ENCODE measurements at regions not wholly inside any gene's neighbourhood (a gene's known extent, or its start where the extent isn't known, plus 50 kb on each side); places are given as distances from the start of the nearest gene placed in this dataset.

DNA sequence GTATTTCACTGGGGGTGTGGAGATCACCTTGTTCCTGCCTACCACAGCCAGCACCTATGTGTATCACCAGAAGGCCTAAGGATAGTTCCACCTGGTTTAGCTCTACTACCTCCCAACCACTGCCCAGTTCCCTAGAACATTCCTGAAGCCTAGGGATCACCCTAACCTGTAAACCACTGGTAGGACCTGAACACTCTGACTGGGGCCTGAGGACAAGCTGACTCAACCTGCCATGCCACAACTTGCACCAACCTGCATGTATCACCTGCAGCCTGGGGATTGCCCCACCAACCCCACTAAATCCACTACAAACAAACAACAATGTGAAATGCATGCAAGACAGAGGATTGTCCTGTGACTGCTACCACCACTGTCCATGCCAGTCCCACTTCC lies 128.1 kb downstream of the KIF2B start:
- TF ChIP-seq, protein P1, sequence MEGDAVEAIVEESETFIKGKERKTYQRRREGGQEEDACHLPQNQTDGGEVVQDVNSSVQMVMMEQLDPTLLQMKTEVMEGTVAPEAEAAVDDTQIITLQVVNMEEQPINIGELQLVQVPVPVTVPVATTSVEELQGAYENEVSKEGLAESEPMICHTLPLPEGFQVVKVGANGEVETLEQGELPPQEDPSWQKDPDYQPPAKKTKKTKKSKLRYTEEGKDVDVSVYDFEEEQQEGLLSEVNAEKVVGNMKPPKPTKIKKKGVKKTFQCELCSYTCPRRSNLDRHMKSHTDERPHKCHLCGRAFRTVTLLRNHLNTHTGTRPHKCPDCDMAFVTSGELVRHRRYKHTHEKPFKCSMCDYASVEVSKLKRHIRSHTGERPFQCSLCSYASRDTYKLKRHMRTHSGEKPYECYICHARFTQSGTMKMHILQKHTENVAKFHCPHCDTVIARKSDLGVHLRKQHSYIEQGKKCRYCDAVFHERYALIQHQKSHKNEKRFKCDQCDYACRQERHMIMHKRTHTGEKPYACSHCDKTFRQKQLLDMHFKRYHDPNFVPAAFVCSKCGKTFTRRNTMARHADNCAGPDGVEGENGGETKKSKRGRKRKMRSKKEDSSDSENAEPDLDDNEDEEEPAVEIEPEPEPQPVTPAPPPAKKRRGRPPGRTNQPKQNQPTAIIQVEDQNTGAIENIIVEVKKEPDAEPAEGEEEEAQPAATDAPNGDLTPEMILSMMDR (IDR thresholded peaks at IDR 0.05), result no peak
- TF ChIP-seq POLR2A (IDR thresholded peaks at IDR 0.05), result no peak

Measured in lower leg skin (tissue), 3 donors.